K562 (cell line): ENCODE measurements at regions not wholly inside any gene's neighbourhood (a gene's known extent, or its start where the extent isn't known, plus 50 kb on each side); places are given as distances from the start of the nearest gene placed in this dataset.

Source experiments
- CBFA2T3 ChIP-seq: fragments of 450-650 bp; IDR thresholded peaks from 2 replicates; pipeline ENCODE4 v1.6.1; 2017
- CREB5 ChIP-seq: fragments of 250-450 bp; sonication (Bioruptor Pico); IDR thresholded peaks from 2 replicates; pipeline ENCODE4 v1.5.0; 2020; ENCODE audit warnings: mild to moderate bottlenecking
- E2F4 ChIP-seq: sonication (generic); formaldehyde crosslinking; IDR thresholded peaks from 2 replicates; pipeline ENCODE4 v1.8.0; 2022; ENCODE audit warnings: mild to moderate bottlenecking, low read depth, missing genetic modification reagents
- EGR1 ChIP-seq: fragments of 450-650 bp; conservative IDR thresholded peaks from 2 replicates; pipeline ENCODE4 v1.6.1; 2017; ENCODE audit warnings: mild to moderate bottlenecking
- HMBOX1 ChIP-seq: sonication (generic); IDR thresholded peaks from 2 replicates; pipeline ENCODE4 v1.6.1; 2016
- HNRNPL ChIP-seq: fragments of 200-400 bp; formaldehyde crosslinking; IDR thresholded peaks from 2 replicates; pipeline ENCODE4 v1.6.1; 2017; ENCODE audit warnings: low read depth, mild to moderate bottlenecking, low read length
- KDM1A ChIP-seq, 2 experiments: fragments of 450-650 bp; IDR thresholded peaks; 2 replicates each; pipeline ENCODE4 v1.6.1; 2016; ENCODE audit warnings: mild to moderate bottlenecking in 2 of 2
- L3MBTL2 ChIP-seq: fragments of 450-650 bp; IDR thresholded peaks from 2 replicates; pipeline ENCODE4 v1.6.1; 2016; ENCODE audit warnings: mild to moderate bottlenecking, moderate library complexity
- MTA2 ChIP-seq: fragments of 450-650 bp; IDR thresholded peaks from 2 replicates; pipeline ENCODE4 v1.6.1; 2016; ENCODE audit warnings: low read depth
- PCBP2 ChIP-seq: fragments of 200-400 bp; formaldehyde crosslinking; IDR thresholded peaks from 2 replicates; pipeline ENCODE4 v1.6.1; 2018; ENCODE audit warnings: low read length, low read depth, mild to moderate bottlenecking, moderate library complexity; ENCODE audit not compliant: poor library complexity, severe bottlenecking
- PTBP1 ChIP-seq: fragments of 200-400 bp; formaldehyde crosslinking; IDR thresholded peaks from 2 replicates; pipeline ENCODE4 v1.6.1; 2017; ENCODE audit warnings: low read depth, low read length
- RBM14 ChIP-seq: fragments of 200-400 bp; formaldehyde crosslinking; IDR thresholded peaks from 2 replicates; pipeline ENCODE4 v1.6.1; 2018; ENCODE audit warnings: low read depth, mild to moderate bottlenecking, low read length, moderate library complexity, borderline replicate concordance; ENCODE audit not compliant: insufficient read depth
- TAL1 ChIP-seq: fragments of 450-650 bp; IDR thresholded peaks from 2 replicates; pipeline ENCODE4 v1.6.1; 2016; ENCODE audit warnings: mild to moderate bottlenecking
- ZNF384 ChIP-seq: IDR thresholded peaks from 2 replicates; pipeline ENCODE4 v1.6.1; 2012; ENCODE audit warnings: low read depth, low read length, improper control_type of control experiment
- ZNF408 ChIP-seq: fragments of 250-450 bp; sonication (Bioruptor Pico); IDR thresholded peaks from 2 replicates; pipeline ENCODE4 v1.4.0; 2020; ENCODE audit warnings: low read depth, mild to moderate bottlenecking, moderate library complexity
- TF ChIP-seq, protein P1 (sequence below): sonication (generic); formaldehyde crosslinking; IDR thresholded peaks from 2 replicates; pipeline ENCODE4 v1.8.0; 2022; ENCODE audit warnings: missing genetic modification reagents, mild to moderate bottlenecking, borderline replicate concordance
- TF ChIP-seq, protein P2 (sequence below), 2 experiments: IDR thresholded peaks in 1 of 2; conservative IDR thresholded peaks in 1 of 2; 2 replicates each; pipeline ENCODE4 v1.6.1; 2016; ENCODE audit warnings: low read depth in 2 of 2, mild to moderate bottlenecking in 1 of 2, missing compliant biosample characterization in 1 of 2, missing genetic modification characterization in 1 of 2, moderate library complexity in 1 of 2
- TF ChIP-seq, protein P3 (sequence below): fragments of 450-650 bp; formaldehyde crosslinking; conservative IDR thresholded peaks from 2 replicates; pipeline ENCODE4 v1.4.0; 2022; ENCODE audit warnings: mild to moderate bottlenecking, missing genetic modification characterization
- TF ChIP-seq, protein P4 (sequence below): sonication (generic); formaldehyde crosslinking; IDR thresholded peaks from 2 replicates; pipeline ENCODE4 v1.5.0; 2020; ENCODE audit warnings: missing genetic modification reagents

DNA sequence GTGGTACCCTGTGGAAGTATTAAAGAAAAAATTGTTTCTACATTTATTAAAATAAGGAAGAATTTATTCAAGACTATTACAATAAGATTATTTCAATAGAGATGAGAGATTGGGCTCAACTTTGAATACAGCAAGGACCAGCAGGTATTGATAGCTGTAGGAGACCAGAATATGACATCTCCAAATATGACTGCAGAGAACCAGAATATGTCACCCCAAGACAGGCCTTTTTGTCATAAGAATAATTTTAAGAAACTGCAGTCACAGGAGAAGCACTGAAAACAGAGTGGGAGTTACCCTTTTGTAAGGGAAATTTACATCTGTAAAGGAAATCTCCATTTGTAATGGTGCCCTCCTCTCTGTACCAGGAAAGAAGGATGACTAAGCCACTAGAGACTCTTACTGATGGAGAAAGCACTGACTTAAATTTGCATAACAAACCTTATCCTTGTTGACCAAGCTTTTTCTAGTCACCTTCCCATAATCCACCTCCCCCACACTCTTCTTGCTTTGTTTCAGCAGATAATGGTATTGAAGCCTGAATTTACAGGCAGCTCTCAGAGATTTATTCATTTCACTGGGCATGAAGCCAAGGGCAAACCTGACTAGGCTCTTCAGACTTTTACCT is 145.1 kb upstream of the RMP24 start (continued):
- TF ChIP-seq HNRNPL = no peak
- peak; percentile 6; the same call in 1 of the 2 replicates for TF ChIP-seq MTA2
- no peak for TF ChIP-seq PCBP2
- peak; percentile 63 for TF ChIP-seq TAL1
- TF ChIP-seq CREB5 (CRISPR knock-in tag) = no peak
- TF ChIP-seq HMBOX1 = peak; percentile 50; the same call in 1 of the 2 replicates
- TF ChIP-seq L3MBTL2 = no peak
- TF ChIP-seq, protein P1, sequence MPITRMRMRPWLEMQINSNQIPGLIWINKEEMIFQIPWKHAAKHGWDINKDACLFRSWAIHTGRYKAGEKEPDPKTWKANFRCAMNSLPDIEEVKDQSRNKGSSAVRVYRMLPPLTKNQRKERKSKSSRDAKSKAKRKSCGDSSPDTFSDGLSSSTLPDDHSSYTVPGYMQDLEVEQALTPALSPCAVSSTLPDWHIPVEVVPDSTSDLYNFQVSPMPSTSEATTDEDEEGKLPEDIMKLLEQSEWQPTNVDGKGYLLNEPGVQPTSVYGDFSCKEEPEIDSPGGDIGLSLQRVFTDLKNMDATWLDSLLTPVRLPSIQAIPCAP = no peak
- TF ChIP-seq E2F4 (CRISPR knock-in tag) = no peak
- TF ChIP-seq, protein P2, sequence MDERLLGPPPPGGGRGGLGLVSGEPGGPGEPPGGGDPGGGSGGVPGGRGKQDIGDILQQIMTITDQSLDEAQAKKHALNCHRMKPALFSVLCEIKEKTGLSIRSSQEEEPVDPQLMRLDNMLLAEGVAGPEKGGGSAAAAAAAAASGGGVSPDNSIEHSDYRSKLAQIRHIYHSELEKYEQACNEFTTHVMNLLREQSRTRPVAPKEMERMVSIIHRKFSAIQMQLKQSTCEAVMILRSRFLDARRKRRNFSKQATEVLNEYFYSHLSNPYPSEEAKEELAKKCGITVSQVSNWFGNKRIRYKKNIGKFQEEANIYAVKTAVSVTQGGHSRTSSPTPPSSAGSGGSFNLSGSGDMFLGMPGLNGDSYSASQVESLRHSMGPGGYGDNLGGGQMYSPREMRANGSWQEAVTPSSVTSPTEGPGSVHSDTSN (CRISPR knock-in tag; IDR thresholded peaks at IDR 0.05; ENCODE audit: low read depth) = no peak
- TF ChIP-seq, protein P2 (tag; conservative IDR thresholded peaks at IDR 0.05; ENCODE audit: low read depth) = peak; percentile 46; the same call in 1 of the 2 replicates
- TF ChIP-seq CBFA2T3 = peak; percentile 76
- TF ChIP-seq EGR1 = 0 out of 2 replicates have a peak, but pooled peaks have one; percentile 15
- no peak for TF ChIP-seq RBM14
- TF ChIP-seq KDM1A (IDR thresholded peaks at IDR 0.05) = peak; percentile 81 to 89
- TF ChIP-seq, protein P3, sequence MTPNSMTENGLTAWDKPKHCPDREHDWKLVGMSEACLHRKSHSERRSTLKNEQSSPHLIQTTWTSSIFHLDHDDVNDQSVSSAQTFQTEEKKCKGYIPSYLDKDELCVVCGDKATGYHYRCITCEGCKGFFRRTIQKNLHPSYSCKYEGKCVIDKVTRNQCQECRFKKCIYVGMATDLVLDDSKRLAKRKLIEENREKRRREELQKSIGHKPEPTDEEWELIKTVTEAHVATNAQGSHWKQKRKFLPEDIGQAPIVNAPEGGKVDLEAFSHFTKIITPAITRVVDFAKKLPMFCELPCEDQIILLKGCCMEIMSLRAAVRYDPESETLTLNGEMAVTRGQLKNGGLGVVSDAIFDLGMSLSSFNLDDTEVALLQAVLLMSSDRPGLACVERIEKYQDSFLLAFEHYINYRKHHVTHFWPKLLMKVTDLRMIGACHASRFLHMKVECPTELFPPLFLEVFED (CRISPR knock-in tag) = no peak
- TF ChIP-seq ZNF408 = no peak
- TF ChIP-seq PTBP1 = no peak
- no peak for TF ChIP-seq ZNF384
- TF ChIP-seq, protein P4, sequence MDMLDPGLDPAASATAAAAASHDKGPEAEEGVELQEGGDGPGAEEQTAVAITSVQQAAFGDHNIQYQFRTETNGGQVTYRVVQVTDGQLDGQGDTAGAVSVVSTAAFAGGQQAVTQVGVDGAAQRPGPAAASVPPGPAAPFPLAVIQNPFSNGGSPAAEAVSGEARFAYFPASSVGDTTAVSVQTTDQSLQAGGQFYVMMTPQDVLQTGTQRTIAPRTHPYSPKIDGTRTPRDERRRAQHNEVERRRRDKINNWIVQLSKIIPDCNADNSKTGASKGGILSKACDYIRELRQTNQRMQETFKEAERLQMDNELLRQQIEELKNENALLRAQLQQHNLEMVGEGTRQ (CRISPR knock-in tag) = no peak
